Body of pancreas (tissue), 4 donors: ENCODE measurements at regions not wholly inside any gene's neighbourhood (a gene's known extent, or its start where the extent isn't known, plus 50 kb on each side); places are given as distances from the start of the nearest gene placed in this dataset.

Source experiments
- POLR2A ChIP-seq, 3 donors: fragments of 450-650 bp; IDR thresholded peaks; one replicate each; pipeline ENCODE4 v1.6.1; 2016; ENCODE audit warnings: antibody characterized with exemption in 3 of 3, mild to moderate bottlenecking in 2 of 3
- TF ChIP-seq, protein P1 (sequence below), 7 experiments: fragments of 450-650 bp in 4 of 7; fragments of 200-600 bp in 3 of 7; sonication (generic) in 3 of 7; IDR thresholded peaks; one replicate each; pipeline ENCODE4 v1.5.1; 2016 to 2019; ENCODE audit warnings: antibody characterized with exemption in 7 of 7

DNA sequence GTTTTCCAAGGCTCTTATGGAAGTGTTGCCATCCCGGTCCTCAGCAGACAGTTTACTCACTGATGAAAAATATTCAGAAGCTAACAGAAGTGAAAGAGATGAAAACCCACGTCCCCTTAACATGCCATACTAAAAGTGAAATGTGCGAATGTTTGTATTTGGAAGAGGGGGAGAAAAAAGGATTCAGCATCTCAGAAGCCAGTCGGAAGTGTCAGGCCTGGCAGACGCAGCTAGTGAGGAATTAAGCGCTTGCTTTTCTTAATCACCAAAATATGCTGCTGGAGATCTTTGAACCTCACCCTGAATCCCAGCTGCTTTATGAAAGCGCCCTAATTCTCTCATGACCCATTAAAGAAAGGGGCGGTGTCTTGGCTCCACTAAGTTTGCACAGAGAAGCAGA, 653.7 kb downstream of the DCDC2C start:
- TF ChIP-seq, protein P1, sequence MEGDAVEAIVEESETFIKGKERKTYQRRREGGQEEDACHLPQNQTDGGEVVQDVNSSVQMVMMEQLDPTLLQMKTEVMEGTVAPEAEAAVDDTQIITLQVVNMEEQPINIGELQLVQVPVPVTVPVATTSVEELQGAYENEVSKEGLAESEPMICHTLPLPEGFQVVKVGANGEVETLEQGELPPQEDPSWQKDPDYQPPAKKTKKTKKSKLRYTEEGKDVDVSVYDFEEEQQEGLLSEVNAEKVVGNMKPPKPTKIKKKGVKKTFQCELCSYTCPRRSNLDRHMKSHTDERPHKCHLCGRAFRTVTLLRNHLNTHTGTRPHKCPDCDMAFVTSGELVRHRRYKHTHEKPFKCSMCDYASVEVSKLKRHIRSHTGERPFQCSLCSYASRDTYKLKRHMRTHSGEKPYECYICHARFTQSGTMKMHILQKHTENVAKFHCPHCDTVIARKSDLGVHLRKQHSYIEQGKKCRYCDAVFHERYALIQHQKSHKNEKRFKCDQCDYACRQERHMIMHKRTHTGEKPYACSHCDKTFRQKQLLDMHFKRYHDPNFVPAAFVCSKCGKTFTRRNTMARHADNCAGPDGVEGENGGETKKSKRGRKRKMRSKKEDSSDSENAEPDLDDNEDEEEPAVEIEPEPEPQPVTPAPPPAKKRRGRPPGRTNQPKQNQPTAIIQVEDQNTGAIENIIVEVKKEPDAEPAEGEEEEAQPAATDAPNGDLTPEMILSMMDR (IDR thresholded peaks at IDR 0.05) = no peak
- TF ChIP-seq POLR2A (IDR thresholded peaks at IDR 0.05) = no peak
